SK-N-SH (cell line): ENCODE measurements at regions not wholly inside any gene's neighbourhood (a gene's known extent, or its start where the extent isn't known, plus 50 kb on each side); places are given as distances from the start of the nearest gene placed in this dataset.

Experiments
- CTCF ChIA-PET: fragments of 300-600, 350-600 bp; formaldehyde crosslinking; extraction: SDS; loops from one replicate; lab custom pipeline; 2021; lab: Yijun Ruan, JAX
- POLR2A ChIA-PET: fragments of 350-600 bp; sonication (Branson Sonifier 250); formaldehyde crosslinking; extraction: SDS; loops from one replicate; lab custom pipeline; 2020; ENCODE audit warnings: antibody characterized with exemption, inconsistent platforms; lab: Yijun Ruan, JAX
- DNase-seq: peaks from one replicate; pipeline ENCODE4 v3.0.0; 2012
- H2AFZ ChIP-seq: fragments of 200-600 bp; sonication (generic); 2 replicates; pipeline ENCODE4 v1.8.1; 2016; ENCODE audit warnings: antibody characterized with exemption, mild to moderate bottlenecking, low read depth
- H3F3A ChIP-seq: fragments of 200-600 bp; sonication (generic); replicated peaks from 2 replicates; pipeline ENCODE3; 2016; ENCODE audit warnings: antibody characterized with exemption, mild to moderate bottlenecking; ENCODE audit not compliant: insufficient read depth
- H3K27ac ChIP-seq, 2 experiments: fragments of 200-500 bp in 1 of 2; fragments of 200-600 bp in 1 of 2; sonication (Bioruptor generic) in 1 of 2; sonication (generic), shearing (Covaris generic) in 1 of 2; 2 replicates each; pipeline versions ENCODE4 v1.5.1 to v1.6.1; 2014 to 2016; ENCODE audit warnings: low read depth in 2 of 2, inconsistent platforms in 1 of 2, low read length in 1 of 2, mild to moderate bottlenecking in 1 of 2, mixed read lengths in 1 of 2
- H3K27me3 ChIP-seq: fragments of 200-600 bp; sonication (generic), shearing (Covaris generic); 2 replicates; pipeline ENCODE4 v1.6.1; 2016; ENCODE audit warnings: mixed run types; ENCODE audit not compliant: insufficient read depth
- H3K36me3 ChIP-seq, 2 experiments: fragments of 200-500 bp in 1 of 2; fragments of 200-600 bp in 1 of 2; sonication (Bioruptor generic) in 1 of 2; sonication (generic) in 1 of 2; replicated peaks in 1 of 2; 2 replicates each; pipeline versions ENCODE3 to v1.5.1; 2014 to 2016; ENCODE audit warnings: low read length in 1 of 2, mild to moderate bottlenecking in 1 of 2; ENCODE audit not compliant: insufficient read depth in 2 of 2, control insufficient read depth in 1 of 2
- H3K4me1 ChIP-seq, 2 experiments: fragments of 200-500 bp in 1 of 2; fragments of 200-600 bp in 1 of 2; sonication (Bioruptor generic) in 1 of 2; sonication (generic), shearing (Covaris generic) in 1 of 2; 2 replicates each; pipeline versions ENCODE4 v1.5.1 to v1.6.1; 2014 to 2016; ENCODE audit warnings: low read depth in 1 of 2, low read length in 1 of 2, mixed run types in 1 of 2; ENCODE audit not compliant: insufficient read depth in 2 of 2, control insufficient read depth in 1 of 2
- H3K4me2 ChIP-seq: fragments of 200-600 bp; sonication (generic), shearing (Covaris generic); 2 replicates; pipeline ENCODE4 v1.6.1; 2017; ENCODE audit warnings: mixed run types
- H3K4me3 ChIP-seq, 2 experiments: fragments of 200-500 bp in 1 of 2; fragments of 200-600 bp in 1 of 2; sonication (Bioruptor generic) in 1 of 2; sonication (generic), shearing (Covaris generic) in 1 of 2; 2 replicates each; pipeline versions ENCODE4 v1.5.1 to v1.8.1; 2014 to 2016; ENCODE audit warnings: low read depth in 2 of 2, inconsistent platforms in 1 of 2, low read length in 1 of 2, mild to moderate bottlenecking in 1 of 2, mixed read lengths in 1 of 2, moderate library complexity in 1 of 2
- H3K79me2 ChIP-seq: fragments of 200-600 bp; sonication (generic); 2 replicates; pipeline ENCODE4 v1.8.1; 2017; ENCODE audit warnings: mild to moderate bottlenecking; ENCODE audit not compliant: insufficient read depth
- H3K9ac ChIP-seq: fragments of 200-600 bp; sonication (generic); 2 replicates; pipeline ENCODE4 v1.6.1; 2017; ENCODE audit warnings: mixed run types
- H3K9me2 ChIP-seq: fragments of 200-600 bp; sonication (generic); 2 replicates; pipeline ENCODE4 v1.6.1; 2017; ENCODE audit warnings: mixed run types
- H3K9me3 ChIP-seq: fragments of 200-600 bp; sonication (generic); 2 replicates; pipeline ENCODE4 v1.6.1; 2017; ENCODE audit warnings: mixed run types, mild to moderate bottlenecking, moderate library complexity
- H4K20me1 ChIP-seq: fragments of 200-600 bp; sonication (generic); 2 replicates; pipeline ENCODE4 v1.6.1; 2017; ENCODE audit warnings: mild to moderate bottlenecking, mixed run types; ENCODE audit not compliant: insufficient read depth
- EP300 ChIP-seq, 2 experiments: IDR thresholded peaks; 2 replicates each; pipeline versions ENCODE4 v1.4.0 to v1.6.1; 2012; ENCODE audit warnings: borderline replicate concordance in 1 of 2, low read depth in 1 of 2, low read length in 1 of 2
- EZH2phosphoT487 ChIP-seq: fragments of 200-600 bp; sonication (generic); IDR thresholded peaks from 2 replicates; pipeline ENCODE4 v1.6.1; 2017; ENCODE audit warnings: low read depth, mixed run types, mild to moderate bottlenecking, antibody characterized with exemption, moderate library complexity, borderline replicate concordance
- MEF2A ChIP-seq: IDR thresholded peaks from 2 replicates; pipeline ENCODE4 v1.4.0; 2012; ENCODE audit warnings: low read depth, borderline replicate concordance
- MXI1 ChIP-seq: IDR thresholded peaks from 2 replicates; pipeline ENCODE4 v1.6.1; 2012; ENCODE audit warnings: mild to moderate bottlenecking, low read depth, low read length, improper control_type of control experiment
- POLR2AphosphoS5 ChIP-seq: IDR thresholded peaks from 2 replicates; pipeline ENCODE4 v1.6.1; 2012; ENCODE audit warnings: low read depth, low read length
- RCOR1 ChIP-seq: fragments of 150-350 bp; IDR thresholded peaks from 2 replicates; pipeline ENCODE4 v1.6.1; 2017; ENCODE audit warnings: antibody characterized with exemption, low read length
- TAF1 ChIP-seq: IDR thresholded peaks from 2 replicates; pipeline ENCODE4 v1.6.1; 2012; ENCODE audit warnings: low read depth, mild to moderate bottlenecking, low read length, moderate library complexity, borderline replicate concordance
- TEAD4 ChIP-seq: IDR thresholded peaks from 2 replicates; pipeline ENCODE4 v1.4.0; 2012; ENCODE audit warnings: mild to moderate bottlenecking, borderline replicate concordance; ENCODE audit not compliant: insufficient read depth
- WGBS: methylation state at CpG from one replicate; pipeline ENCODE4 v1.1.6; 2017; ENCODE audit warnings: low lambda C conversion rate; 5-methylcytosine and 5-hydroxymethylcytosine counted together
- TF ChIP-seq, protein P1 (sequence below): IDR thresholded peaks from 2 replicates; pipeline ENCODE4 v1.4.0; 2012; ENCODE audit warnings: low read depth, borderline replicate concordance
- TF ChIP-seq, protein P2 (sequence below): fragments of 200-600 bp; sonication (generic); IDR thresholded peaks from 2 replicates; pipeline ENCODE4 v1.6.1; 2017; ENCODE audit warnings: antibody characterized with exemption, mild to moderate bottlenecking, moderate library complexity
- TF ChIP-seq, protein P3 (sequence below): IDR thresholded peaks from 2 replicates; pipeline ENCODE4 v1.6.1; 2012; ENCODE audit warnings: mild to moderate bottlenecking, low read depth, low read length, moderate library complexity
- TF ChIP-seq, protein P4 (sequence below): IDR thresholded peaks from 2 replicates; pipeline ENCODE4 v1.4.0; 2012; ENCODE audit warnings: low read depth

DNA sequence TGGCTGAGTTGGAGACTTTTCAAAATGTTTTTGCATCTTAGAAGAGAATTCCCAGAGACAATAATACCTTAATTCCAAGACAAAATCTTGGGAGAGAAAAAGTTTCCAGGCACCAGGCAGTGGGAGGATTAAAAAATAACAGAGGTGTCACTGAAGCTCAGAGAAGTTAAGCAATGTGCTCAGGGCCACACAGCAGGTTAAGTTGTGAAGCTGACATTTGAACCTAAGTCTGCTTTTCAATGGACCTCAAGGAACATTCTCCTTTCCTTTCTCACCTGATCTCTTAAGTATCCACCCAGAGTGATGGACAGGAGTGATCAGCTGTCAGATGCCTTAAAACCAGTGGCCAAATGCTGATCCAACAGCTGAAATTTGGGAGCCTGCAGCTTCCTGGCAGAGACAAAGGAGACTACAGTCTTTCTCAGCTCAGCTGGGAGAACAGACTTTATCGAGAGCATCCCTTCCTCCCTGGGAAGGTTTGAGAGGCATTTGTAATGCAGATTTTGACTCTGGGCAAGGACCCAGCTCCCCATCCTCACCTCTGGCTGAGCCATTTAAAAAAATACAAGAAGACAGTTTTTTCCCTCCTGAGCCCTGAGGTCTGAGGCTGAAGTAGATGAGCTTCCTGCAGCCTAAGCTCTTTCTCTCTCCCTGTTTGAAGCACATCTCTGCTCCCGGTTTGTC lies 174.9 kb upstream of the RPH3A start:
- ChIA-PET CTCF (no interaction called here), POLR2A (no interaction called here)
- no peak overlapping the region for H3K27ac ChIP-seq
- no peaks in the 10 kb centered on the region for H3K4me1 ChIP-seq
- TF ChIP-seq, protein P1, sequence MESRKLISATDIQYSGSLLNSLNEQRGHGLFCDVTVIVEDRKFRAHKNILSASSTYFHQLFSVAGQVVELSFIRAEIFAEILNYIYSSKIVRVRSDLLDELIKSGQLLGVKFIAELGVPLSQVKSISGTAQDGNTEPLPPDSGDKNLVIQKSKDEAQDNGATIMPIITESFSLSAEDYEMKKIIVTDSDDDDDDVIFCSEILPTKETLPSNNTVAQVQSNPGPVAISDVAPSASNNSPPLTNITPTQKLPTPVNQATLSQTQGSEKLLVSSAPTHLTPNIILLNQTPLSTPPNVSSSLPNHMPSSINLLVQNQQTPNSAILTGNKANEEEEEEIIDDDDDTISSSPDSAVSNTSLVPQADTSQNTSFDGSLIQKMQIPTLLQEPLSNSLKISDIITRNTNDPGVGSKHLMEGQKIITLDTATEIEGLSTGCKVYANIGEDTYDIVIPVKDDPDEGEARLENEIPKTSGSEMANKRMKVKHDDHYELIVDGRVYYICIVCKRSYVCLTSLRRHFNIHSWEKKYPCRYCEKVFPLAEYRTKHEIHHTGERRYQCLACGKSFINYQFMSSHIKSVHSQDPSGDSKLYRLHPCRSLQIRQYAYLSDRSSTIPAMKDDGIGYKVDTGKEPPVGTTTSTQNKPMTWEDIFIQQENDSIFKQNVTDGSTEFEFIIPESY: no peak
- TF ChIP-seq EZH2phosphoT487 (no peak), RCOR1 (no peak), EP300 (IDR thresholded peaks at IDR 0.05; ENCODE audit: borderline replicate concordance in 1 of 2, low read depth in 1 of 2, low read length in 1 of 2) (no peak), MXI1 (no peak), MEF2A (no peak), TAF1 (no peak)
- no peak overlapping the region for H2AFZ ChIP-seq
- no peaks in the 10 kb centered on the region for H3K36me3 ChIP-seq
- H3F3A ChIP-seq: no peaks in the 10 kb centered on the region
- H3K9me2 ChIP-seq: no peaks in the 10 kb centered on the region
- H4K20me1 ChIP-seq: no peaks in the 10 kb centered on the region
- H3K9ac ChIP-seq: no peak overlapping the region
- no peaks in the 10 kb centered on the region for H3K79me2 ChIP-seq
- no peak overlapping the region for H3K4me2 ChIP-seq
- no peak overlapping the region for H3K4me3 ChIP-seq
- H3K9me3 ChIP-seq: no peaks in the 10 kb centered on the region
- DNase-seq: no peak
- 9% methylated on average over 2 of the region's 2 CpGs for WGBS
- no peaks in the 10 kb centered on the region for H3K27me3 ChIP-seq

DNA sequence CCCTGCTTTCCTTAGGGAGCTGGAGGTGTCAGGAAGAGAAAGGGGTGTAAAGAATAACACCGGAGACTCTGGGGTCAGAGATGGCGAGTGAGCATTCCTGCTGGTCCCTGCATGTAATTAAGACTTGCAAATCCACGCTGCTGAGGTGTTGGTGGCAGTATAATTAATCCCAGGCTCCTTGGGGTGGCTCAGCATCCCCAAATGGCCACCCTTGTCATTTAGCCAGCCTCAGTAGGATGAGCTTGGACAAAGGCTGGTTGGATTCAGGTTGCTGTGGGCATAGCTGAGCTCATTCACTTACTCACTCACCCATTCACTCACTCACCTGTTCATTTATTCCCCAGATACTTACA lies 174.4 kb upstream of the RPH3A start:
- H4K20me1 ChIP-seq: no peaks in the 10 kb centered on the region
- no peak for DNase-seq
- no peaks in the 10 kb centered on the region for H3K79me2 ChIP-seq
- WGBS: 12% methylated on average over 3 of the region's 3 CpGs
- CTCF ChIA-PET: no interaction called here
- no peak overlapping the region for H3K4me2 ChIP-seq
- H3K27me3 ChIP-seq: no peaks in the 10 kb centered on the region
- no peaks in the 10 kb centered on the region for H3K9me2 ChIP-seq
- no peaks in the 10 kb centered on the region for H3F3A ChIP-seq
- H3K4me3 ChIP-seq: no peak overlapping the region
- H2AFZ ChIP-seq: no peak overlapping the region
- TF ChIP-seq, protein P2, sequence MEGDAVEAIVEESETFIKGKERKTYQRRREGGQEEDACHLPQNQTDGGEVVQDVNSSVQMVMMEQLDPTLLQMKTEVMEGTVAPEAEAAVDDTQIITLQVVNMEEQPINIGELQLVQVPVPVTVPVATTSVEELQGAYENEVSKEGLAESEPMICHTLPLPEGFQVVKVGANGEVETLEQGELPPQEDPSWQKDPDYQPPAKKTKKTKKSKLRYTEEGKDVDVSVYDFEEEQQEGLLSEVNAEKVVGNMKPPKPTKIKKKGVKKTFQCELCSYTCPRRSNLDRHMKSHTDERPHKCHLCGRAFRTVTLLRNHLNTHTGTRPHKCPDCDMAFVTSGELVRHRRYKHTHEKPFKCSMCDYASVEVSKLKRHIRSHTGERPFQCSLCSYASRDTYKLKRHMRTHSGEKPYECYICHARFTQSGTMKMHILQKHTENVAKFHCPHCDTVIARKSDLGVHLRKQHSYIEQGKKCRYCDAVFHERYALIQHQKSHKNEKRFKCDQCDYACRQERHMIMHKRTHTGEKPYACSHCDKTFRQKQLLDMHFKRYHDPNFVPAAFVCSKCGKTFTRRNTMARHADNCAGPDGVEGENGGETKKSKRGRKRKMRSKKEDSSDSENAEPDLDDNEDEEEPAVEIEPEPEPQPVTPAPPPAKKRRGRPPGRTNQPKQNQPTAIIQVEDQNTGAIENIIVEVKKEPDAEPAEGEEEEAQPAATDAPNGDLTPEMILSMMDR: no peak
- TF ChIP-seq TAF1 (no peak), POLR2AphosphoS5 (no peak), TEAD4 (no peak)
- TF ChIP-seq, protein P3, sequence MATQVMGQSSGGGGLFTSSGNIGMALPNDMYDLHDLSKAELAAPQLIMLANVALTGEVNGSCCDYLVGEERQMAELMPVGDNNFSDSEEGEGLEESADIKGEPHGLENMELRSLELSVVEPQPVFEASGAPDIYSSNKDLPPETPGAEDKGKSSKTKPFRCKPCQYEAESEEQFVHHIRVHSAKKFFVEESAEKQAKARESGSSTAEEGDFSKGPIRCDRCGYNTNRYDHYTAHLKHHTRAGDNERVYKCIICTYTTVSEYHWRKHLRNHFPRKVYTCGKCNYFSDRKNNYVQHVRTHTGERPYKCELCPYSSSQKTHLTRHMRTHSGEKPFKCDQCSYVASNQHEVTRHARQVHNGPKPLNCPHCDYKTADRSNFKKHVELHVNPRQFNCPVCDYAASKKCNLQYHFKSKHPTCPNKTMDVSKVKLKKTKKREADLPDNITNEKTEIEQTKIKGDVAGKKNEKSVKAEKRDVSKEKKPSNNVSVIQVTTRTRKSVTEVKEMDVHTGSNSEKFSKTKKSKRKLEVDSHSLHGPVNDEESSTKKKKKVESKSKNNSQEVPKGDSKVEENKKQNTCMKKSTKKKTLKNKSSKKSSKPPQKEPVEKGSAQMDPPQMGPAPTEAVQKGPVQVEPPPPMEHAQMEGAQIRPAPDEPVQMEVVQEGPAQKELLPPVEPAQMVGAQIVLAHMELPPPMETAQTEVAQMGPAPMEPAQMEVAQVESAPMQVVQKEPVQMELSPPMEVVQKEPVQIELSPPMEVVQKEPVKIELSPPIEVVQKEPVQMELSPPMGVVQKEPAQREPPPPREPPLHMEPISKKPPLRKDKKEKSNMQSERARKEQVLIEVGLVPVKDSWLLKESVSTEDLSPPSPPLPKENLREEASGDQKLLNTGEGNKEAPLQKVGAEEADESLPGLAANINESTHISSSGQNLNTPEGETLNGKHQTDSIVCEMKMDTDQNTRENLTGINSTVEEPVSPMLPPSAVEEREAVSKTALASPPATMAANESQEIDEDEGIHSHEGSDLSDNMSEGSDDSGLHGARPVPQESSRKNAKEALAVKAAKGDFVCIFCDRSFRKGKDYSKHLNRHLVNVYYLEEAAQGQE: no peak
- TF ChIP-seq, protein P4, sequence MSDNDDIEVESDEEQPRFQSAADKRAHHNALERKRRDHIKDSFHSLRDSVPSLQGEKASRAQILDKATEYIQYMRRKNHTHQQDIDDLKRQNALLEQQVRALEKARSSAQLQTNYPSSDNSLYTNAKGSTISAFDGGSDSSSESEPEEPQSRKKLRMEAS: no peak
- H3K9me3 ChIP-seq: no peaks in the 10 kb centered on the region
- POLR2A ChIA-PET: no interaction called here
- H3K4me1 ChIP-seq: no peaks in the 10 kb centered on the region
- no peak overlapping the region for H3K27ac ChIP-seq
- H3K36me3 ChIP-seq: no peaks in the 10 kb centered on the region
- no peak overlapping the region for H3K9ac ChIP-seq
